Parathyroid adenoma (tissue), 2 donors: ENCODE measurements at regions not wholly inside any gene's neighbourhood (a gene's known extent, or its start where the extent isn't known, plus 50 kb on each side); places are given as distances from the start of the nearest gene placed in this dataset.

ENCODE experiments used
- H2AFZ ChIP-seq: fragments of 300-600 bp; sonication (generic); one replicate; pipeline ENCODE4 v1.7.0; 2017; ENCODE audit warnings: antibody characterized with exemption, mild to moderate bottlenecking
- H3K27ac ChIP-seq: fragments of 300-600 bp; sonication (generic); one replicate; pipeline ENCODE4 v1.7.0; 2017
- H3K27me3 ChIP-seq: fragments of 300-600 bp; sonication (generic); one replicate; pipeline ENCODE4 v1.7.0; 2017; ENCODE audit warnings: low read length; ENCODE audit not compliant: control insufficient read depth, insufficient read depth
- H3K36me3 ChIP-seq: fragments of 300-600 bp; sonication (generic); one replicate; pipeline ENCODE4 v1.7.0; 2017; ENCODE audit warnings: low read length; ENCODE audit not compliant: control insufficient read depth, insufficient read depth
- H3K4me1 ChIP-seq: fragments of 300-600 bp; sonication (generic); one replicate; pipeline ENCODE4 v1.7.0; 2017; ENCODE audit warnings: control low read depth
- H3K4me2 ChIP-seq: fragments of 300-600 bp; sonication (generic); one replicate; pipeline ENCODE4 v1.7.0; 2017; ENCODE audit warnings: low read length
- H3K4me3 ChIP-seq: fragments of 300-600 bp; sonication (generic); one replicate; pipeline ENCODE4 v1.7.0; 2017; ENCODE audit warnings: low read depth, low read length
- H3K79me2 ChIP-seq: fragments of 300-600 bp; sonication (generic); one replicate; pipeline ENCODE4 v1.7.0; 2017; ENCODE audit warnings: control low read depth
- H3K9ac ChIP-seq: fragments of 300-600 bp; sonication (generic); one replicate; pipeline ENCODE4 v1.7.0; 2017; ENCODE audit warnings: mild to moderate bottlenecking
- H3K9me3 ChIP-seq: fragments of 300-600 bp; sonication (generic); one replicate; pipeline ENCODE4 v1.7.0; 2017; ENCODE audit warnings: low read length; ENCODE audit not compliant: control insufficient read depth
- TF ChIP-seq, protein P1 (sequence below): fragments of 300-600 bp; sonication (generic); IDR thresholded peaks from one replicate; pipeline ENCODE4 v1.7.0; 2017; ENCODE audit warnings: antibody characterized with exemption, mild to moderate bottlenecking
- donor health status: primary hyperparathyroidism.

- Histone ChIP-seq H2AFZ (no peak overlapping the region), H3K4me2 (no peak overlapping the region), H3K36me3 (no peaks in the 10 kb centered on the region), H3K79me2 (no peaks in the 10 kb centered on the region), H3K4me1 (no peaks in the 10 kb centered on the region), H3K9ac (no peak overlapping the region), H3K4me3 (no peak overlapping the region), H3K27ac (no peak overlapping the region), H3K9me3 (no peaks in the 10 kb centered on the region), H3K27me3 (no peaks in the 10 kb centered on the region)
- TF ChIP-seq, protein P1, sequence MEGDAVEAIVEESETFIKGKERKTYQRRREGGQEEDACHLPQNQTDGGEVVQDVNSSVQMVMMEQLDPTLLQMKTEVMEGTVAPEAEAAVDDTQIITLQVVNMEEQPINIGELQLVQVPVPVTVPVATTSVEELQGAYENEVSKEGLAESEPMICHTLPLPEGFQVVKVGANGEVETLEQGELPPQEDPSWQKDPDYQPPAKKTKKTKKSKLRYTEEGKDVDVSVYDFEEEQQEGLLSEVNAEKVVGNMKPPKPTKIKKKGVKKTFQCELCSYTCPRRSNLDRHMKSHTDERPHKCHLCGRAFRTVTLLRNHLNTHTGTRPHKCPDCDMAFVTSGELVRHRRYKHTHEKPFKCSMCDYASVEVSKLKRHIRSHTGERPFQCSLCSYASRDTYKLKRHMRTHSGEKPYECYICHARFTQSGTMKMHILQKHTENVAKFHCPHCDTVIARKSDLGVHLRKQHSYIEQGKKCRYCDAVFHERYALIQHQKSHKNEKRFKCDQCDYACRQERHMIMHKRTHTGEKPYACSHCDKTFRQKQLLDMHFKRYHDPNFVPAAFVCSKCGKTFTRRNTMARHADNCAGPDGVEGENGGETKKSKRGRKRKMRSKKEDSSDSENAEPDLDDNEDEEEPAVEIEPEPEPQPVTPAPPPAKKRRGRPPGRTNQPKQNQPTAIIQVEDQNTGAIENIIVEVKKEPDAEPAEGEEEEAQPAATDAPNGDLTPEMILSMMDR: peak; percentile 89
These were observed 117.9 kb downstream of the C17orf67 start for GRCh38 chr17:56715613-56716357.

DNA sequence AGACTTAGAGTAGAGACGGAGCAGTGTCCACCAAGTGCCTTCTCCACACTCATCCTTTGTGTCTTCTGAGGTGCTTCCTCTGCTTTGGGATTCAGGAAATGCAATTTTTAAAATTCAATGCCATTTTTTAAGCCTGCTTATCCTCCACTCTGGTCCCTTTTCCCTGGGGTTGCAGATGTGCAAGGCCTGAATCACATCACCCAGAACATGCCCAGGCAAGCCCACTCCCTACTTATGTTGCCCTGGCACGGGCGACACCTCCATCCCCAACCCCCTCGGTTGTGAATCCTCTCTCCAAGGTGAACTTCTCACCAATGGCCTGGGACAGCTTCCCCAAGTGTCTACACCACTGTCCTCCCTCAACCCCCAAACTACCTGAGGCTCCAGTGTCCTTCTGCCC lies 116.2 kb downstream of the C17orf67 start:
- Histone ChIP-seq H3K4me3 (no peak overlapping the region), H3K36me3 (no peaks in the 10 kb centered on the region), H3K4me2 (no peak overlapping the region), H3K27me3 (no peaks in the 10 kb centered on the region), H3K4me1 (no peaks in the 10 kb centered on the region), H2AFZ (no peak overlapping the region), H3K9ac (no peak overlapping the region), H3K27ac (no peak overlapping the region), H3K79me2 (no peaks in the 10 kb centered on the region), H3K9me3 (no peaks in the 10 kb centered on the region)
- TF ChIP-seq, protein P1: no peak

DNA sequence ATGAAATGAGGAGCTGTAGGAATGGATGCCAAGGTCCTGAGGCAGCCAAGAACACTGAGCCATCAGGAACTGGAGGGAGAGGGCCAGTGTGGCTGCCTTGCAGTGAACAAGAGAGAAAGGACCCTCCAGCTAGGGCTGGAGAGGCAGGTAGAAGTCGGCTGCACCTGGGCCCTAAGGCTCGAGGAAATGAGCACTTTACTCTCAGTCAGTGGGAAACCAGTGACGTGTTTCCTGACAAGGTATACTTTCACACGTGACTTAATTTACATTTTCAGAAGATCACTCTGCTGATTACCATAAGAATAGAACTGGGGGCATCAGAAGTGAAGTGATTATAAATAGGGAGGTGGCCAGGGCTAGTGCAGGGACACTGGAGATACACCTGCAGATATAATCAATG lies 115.2 kb downstream of the C17orf67 start:
- no peak overlapping the region for H3K27ac ChIP-seq
- TF ChIP-seq, protein P1: no peak
- H3K79me2 ChIP-seq: no peaks in the 10 kb centered on the region
- H3K9me3 ChIP-seq: no peaks in the 10 kb centered on the region
- H3K36me3 ChIP-seq: no peaks in the 10 kb centered on the region
- H3K4me2 ChIP-seq: no peak overlapping the region
- H3K27me3 ChIP-seq: no peaks in the 10 kb centered on the region
- no peak overlapping the region for H2AFZ ChIP-seq
- no peaks in the 10 kb centered on the region for H3K4me1 ChIP-seq
- no peak overlapping the region for H3K9ac ChIP-seq
- H3K4me3 ChIP-seq: no peak overlapping the region

DNA sequence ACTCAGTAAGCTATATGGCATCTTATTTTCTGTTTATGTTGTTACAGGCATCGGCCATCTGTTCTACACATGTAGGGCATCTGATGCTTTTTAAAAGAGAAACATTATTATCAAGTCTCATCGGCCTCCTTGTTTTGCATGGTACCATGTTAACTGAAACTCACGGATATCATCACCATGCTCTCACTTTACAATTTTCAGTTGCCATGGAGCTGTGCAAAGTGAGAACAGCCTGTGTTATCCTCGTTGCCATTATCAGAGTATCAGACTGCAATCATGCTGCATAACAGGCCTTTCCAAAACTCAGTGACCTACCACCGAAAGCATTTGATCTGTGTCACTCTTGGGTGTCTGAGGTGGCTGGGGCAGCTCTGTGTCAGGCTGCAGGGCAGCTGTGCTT lies 110.3 kb downstream of the C17orf67 start:
- H3K27ac ChIP-seq: no peak overlapping the region

More for the DNA sequence above, 110.3 kb downstream of the C17orf67 start:
- H3K27me3 ChIP-seq: no peaks in the 10 kb centered on the region
- H3K4me3 ChIP-seq: no peak overlapping the region
- H3K4me1 ChIP-seq: no peaks in the 10 kb centered on the region
- H3K9ac ChIP-seq: no peak overlapping the region
- H3K4me2 ChIP-seq: no peak overlapping the region
- TF ChIP-seq, protein P1: no peak
- H3K79me2 ChIP-seq: no peaks in the 10 kb centered on the region
- no peaks in the 10 kb centered on the region for H3K36me3 ChIP-seq
- no peak overlapping the region for H2AFZ ChIP-seq
- no peaks in the 10 kb centered on the region for H3K9me3 ChIP-seq
